HG03378 (cell line): ENCODE measurements at regions not wholly inside any gene's neighbourhood (a gene's known extent, or its start where the extent isn't known, plus 50 kb on each side); places are given as distances from the start of the nearest gene placed in this dataset.
A peak's percentile ranks its signal among the peaks of the same experiment; 100 is the strongest.

Source experiments
- ATAC-seq: cut with Tn5 transposase; IDR thresholded peaks from one replicate; pipeline ENCODE4 v1.9.1; 2021; ENCODE audit warnings: mild to moderate bottlenecking, moderate library complexity; ENCODE audit not compliant: unreplicated experiment

GRCh38 chr5:66306105-66306843 is 162.2 kb downstream of the SREK1 start:
- ATAC-seq = no peak

GRCh38 chr5:66306844-66307315 is 162.8 kb downstream of the SREK1 start:
- no peak for ATAC-seq

GRCh38 chr5:66307647-66308241 is 163.6 kb downstream of the SREK1 start:
- ATAC-seq = peak; percentile 64

GRCh38 chr5:66312266-66312665 is 168.2 kb downstream of the SREK1 start:
- no peak for ATAC-seq

- ATAC-seq = no peak
Measured at GRCh38 chr5:66315784-66316183, 171.7 kb downstream of the SREK1 start.

- ATAC-seq = no peak
Measured at GRCh38 chr5:66322786-66323528, 178.9 kb downstream of the SREK1 start.

GRCh38 chr5:66323529-66323895 is 179.4 kb downstream of the SREK1 start:
- no peak for ATAC-seq

GRCh38 chr5:66324357-66324756 is 180.3 kb downstream of the SREK1 start:
- no peak for ATAC-seq

- no peak for ATAC-seq
Measured at GRCh38 chr5:66326276-66326675, 182.2 kb downstream of the SREK1 start.

- ATAC-seq = no peak
Measured at GRCh38 chr5:66327008-66327407, 182.9 kb downstream of the SREK1 start.

- no peak for ATAC-seq
Measured at GRCh38 chr5:66329078-66329477, 185.0 kb downstream of the SREK1 start.

GRCh38 chr5:66333192-66333591 is 189.1 kb downstream of the SREK1 start:
- no peak for ATAC-seq

- ATAC-seq = no peak
Measured at GRCh38 chr5:66337626-66338226, 193.6 kb downstream of the SREK1 start.

GRCh38 chr5:66338828-66339227 is 194.7 kb downstream of the SREK1 start:
- ATAC-seq = no peak

- ATAC-seq = no peak
Measured at GRCh38 chr5:66339896-66340295, 195.8 kb downstream of the SREK1 start.

GRCh38 chr5:66340786-66341185 is 196.7 kb downstream of the SREK1 start:
- ATAC-seq = no peak

- no peak for ATAC-seq
Measured at GRCh38 chr5:66342341-66342880, 198.3 kb downstream of the SREK1 start.

GRCh38 chr5:66343370-66344071 is 199.4 kb downstream of the SREK1 start:
- ATAC-seq = no peak

- ATAC-seq = no peak
Measured at GRCh38 chr5:66344544-66344943, 200.4 kb downstream of the SREK1 start.

- ATAC-seq = no peak
Measured at GRCh38 chr5:66345281-66345680, 201.2 kb downstream of the SREK1 start.

GRCh38 chr5:66346869-66347268 is 202.8 kb downstream of the SREK1 start:
- ATAC-seq = no peak
